Common myeloid progenitor, CD34-positive (primary cell): ENCODE measurements at regions not wholly inside any gene's neighbourhood (a gene's known extent, or its start where the extent isn't known, plus 50 kb on each side); places are given as distances from the start of the nearest gene placed in this dataset.

Experiments
- CTCF ChIA-PET: fragments of 350-600 bp; sonication (Branson Sonifier 250); formaldehyde crosslinking; loops from one replicate; lab custom pipeline; 2021; ENCODE audit warnings: antibody characterized with exemption; lab: Charles Lee
- POLR2A ChIA-PET: fragments of 350-600 bp; sonication (Branson Sonifier 250); formaldehyde crosslinking; loops from one replicate; lab custom pipeline; 2021; ENCODE audit warnings: antibody characterized with exemption; lab: Charles Lee
- DNase-seq, 3 donors: peaks; one replicate each; pipeline versions ENCODE4 v3.0.0 to v3.0.0-alpha.2; 2013
- H3K27ac ChIP-seq, 2 experiments: 1 replicate in 1 of 2; 2 replicates in 1 of 2; pipeline ENCODE4 v1.7.0; 2013; ENCODE audit warnings: inconsistent platforms in 2 of 2, low read length in 2 of 2, mild to moderate bottlenecking in 2 of 2, low read depth in 1 of 2, moderate library complexity in 1 of 2; ENCODE audit not compliant: severe bottlenecking in 2 of 2, insufficient read depth in 1 of 2, poor library complexity in 1 of 2
- H3K27me3 ChIP-seq, 5 experiments: replicated peaks in 2 of 5; 1 replicate in 3 of 5; 2 replicates in 2 of 5; pipeline versions ENCODE4 v1.6.1 to v1.7.0; 2013; ENCODE audit warnings: low read length in 4 of 5, mild to moderate bottlenecking in 2 of 5, moderate library complexity in 2 of 5, inconsistent platforms in 1 of 5; ENCODE audit not compliant: insufficient read depth in 5 of 5, control insufficient read depth in 4 of 5
- H3K36me3 ChIP-seq, 4 experiments: 1 replicate in 2 of 4; 2 replicates in 2 of 4; pipeline versions ENCODE4 v1.6.1 to v1.7.0; 2013; ENCODE audit warnings: low read length in 3 of 4, control low read depth in 1 of 4, mild to moderate bottlenecking in 1 of 4; ENCODE audit not compliant: control insufficient read depth in 4 of 4, insufficient read depth in 4 of 4
- H3K4me1 ChIP-seq, 4 experiments: 1 replicate in 3 of 4; 2 replicates in 1 of 4; pipeline versions ENCODE4 v1.6.1 to v1.7.1; 2013; ENCODE audit warnings: low read length in 3 of 4, mild to moderate bottlenecking in 3 of 4, control low read depth in 1 of 4, inconsistent platforms in 1 of 4, moderate library complexity in 1 of 4; ENCODE audit not compliant: control insufficient read depth in 4 of 4, insufficient read depth in 4 of 4; ENCODE audit errors: control extremely low read depth in 1 of 4
- H3K4me3 ChIP-seq, 7 experiments: 1 replicate in 4 of 7; 2 replicates in 3 of 7; pipeline versions ENCODE4 v1.5.1 to v1.7.0; 2013; ENCODE audit warnings: mild to moderate bottlenecking in 7 of 7, low read length in 6 of 7, moderate library complexity in 6 of 7, inconsistent platforms in 2 of 7, low read depth in 2 of 7, control low read depth in 1 of 7; ENCODE audit not compliant: insufficient read depth in 4 of 7, control insufficient read depth in 1 of 7; ENCODE audit errors: extremely low read depth in 1 of 7
- H3K9me3 ChIP-seq, 5 experiments: 1 replicate in 4 of 5; 2 replicates in 1 of 5; pipeline versions ENCODE4 v1.6.1 to v1.7.1; 2013; ENCODE audit warnings: low read length in 4 of 5, mild to moderate bottlenecking in 2 of 5, inconsistent platforms in 1 of 5, low read depth in 1 of 5, moderate library complexity in 1 of 5; ENCODE audit not compliant: control insufficient read depth in 4 of 5, insufficient read depth in 2 of 5; ENCODE audit errors: control extremely low read depth in 1 of 5
- WGBS: methylation state at CpG from one replicate; pipeline ENCODE4 v1.1.5; 2013; ENCODE audit not compliant: insufficient coverage; 5-methylcytosine and 5-hydroxymethylcytosine counted together

- POLR2A ChIA-PET: no interaction called here
- Histone ChIP-seq H3K36me3 (no peaks in the 10 kb centered on the region), H3K4me3 (no peak overlapping the region), H3K27ac (no peak overlapping the region), H3K27me3 (no peaks in the 10 kb centered on the region), H3K9me3 (no peaks in the 10 kb centered on the region), H3K4me1 (no peaks in the 10 kb centered on the region)
- CTCF ChIA-PET: no interaction called here
- DNase-seq: no peak
Observed at GRCh38 chrY:8151561-8151960, 1185.7 kb upstream of the TSPY4 start.

GRCh38 chrY:8128578-8128977 lies 1208.7 kb upstream of the TSPY4 start:
- no peaks in the 10 kb centered on the region for H3K36me3 ChIP-seq
- WGBS: no CpG with 5 or more reads among the region's 23 CpGs
- POLR2A ChIA-PET: no interaction called here

GRCh38 chrY:8125907-8126571 lies 1211.2 kb upstream of the TSPY4 start:
- Histone ChIP-seq H3K9me3 (no peaks in the 10 kb centered on the region), H3K4me3 (no peak overlapping the region), H3K4me1 (no peaks in the 10 kb centered on the region), H3K27ac (no peak overlapping the region), H3K27me3 (no peaks in the 10 kb centered on the region), H3K36me3 (no peaks in the 10 kb centered on the region)
- ChIA-PET CTCF (no interaction called here), POLR2A (no interaction called here)
- DNase-seq: no peak
- no CpG with 5 or more reads among the region's 12 CpGs for WGBS

More at GRCh38 chrY:8128578-8128977, 1208.7 kb upstream of the TSPY4 start:
- Histone ChIP-seq H3K4me3 (no peak overlapping the region), H3K9me3 (no peaks in the 10 kb centered on the region), H3K27me3 (no peaks in the 10 kb centered on the region), H3K4me1 (no peaks in the 10 kb centered on the region), H3K27ac (no peak overlapping the region)
- no peak for DNase-seq
- CTCF ChIA-PET: no interaction called here

- ChIA-PET CTCF (no interaction called here), POLR2A (no interaction called here)
- Histone ChIP-seq H3K27me3 (no peaks in the 10 kb centered on the region), H3K36me3 (no peaks in the 10 kb centered on the region), H3K9me3 (no peaks in the 10 kb centered on the region), H3K4me1 (no peaks in the 10 kb centered on the region), H3K27ac (no peak overlapping the region), H3K4me3 (no peak overlapping the region)
- no CpG with 5 or more reads among the region's 1 CpG for WGBS
- DNase-seq: no peak
Observed at GRCh38 chrY:8121825-8122224, 1210.3 kb upstream of the AMELY start.

GRCh38 chrY:8094429-8094828 lies 1182.9 kb upstream of the AMELY start:
- no CpG with 5 or more reads among the region's 1 CpG for WGBS
- no peak overlapping the region for H3K27ac ChIP-seq
- ChIA-PET CTCF (no interaction called here), POLR2A (no interaction called here)
- H3K4me3 ChIP-seq: no peak overlapping the region
- H3K27me3 ChIP-seq: no peaks in the 10 kb centered on the region
- H3K4me1 ChIP-seq: no peaks in the 10 kb centered on the region
- H3K36me3 ChIP-seq: no peaks in the 10 kb centered on the region
- no peak for DNase-seq
- H3K9me3 ChIP-seq: no peaks in the 10 kb centered on the region

GRCh38 chrY:8092926-8093325 lies 1181.4 kb upstream of the AMELY start:
- ChIA-PET CTCF (no interaction called here), POLR2A (no interaction called here)
- Histone ChIP-seq H3K4me3 (no peak overlapping the region), H3K9me3 (no peaks in the 10 kb centered on the region), H3K27ac (no peak overlapping the region), H3K4me1 (no peaks in the 10 kb centered on the region), H3K36me3 (no peaks in the 10 kb centered on the region), H3K27me3 (no peaks in the 10 kb centered on the region)
- WGBS: no CpG with 5 or more reads among the region's 1 CpG
- DNase-seq: no peak

- no peak overlapping the region for H3K4me3 ChIP-seq
- CTCF ChIA-PET: no interaction called here
- no peaks in the 10 kb centered on the region for H3K9me3 ChIP-seq
- no peaks in the 10 kb centered on the region for H3K27me3 ChIP-seq
- no peaks in the 10 kb centered on the region for H3K4me1 ChIP-seq
- H3K36me3 ChIP-seq: no peaks in the 10 kb centered on the region
- POLR2A ChIA-PET: no interaction called here
- no peak overlapping the region for H3K27ac ChIP-seq
- no peak for DNase-seq
Observed at GRCh38 chrY:8085925-8086324, 1174.4 kb upstream of the AMELY start.
